Neutrophil (primary cell): ENCODE measurements at regions not wholly inside any gene's neighbourhood (a gene's known extent, or its start where the extent isn't known, plus 50 kb on each side); places are given as distances from the start of the nearest gene placed in this dataset.

ENCODE experiments used
- H3K27ac ChIP-seq: fragments of 200-600 bp; sonication (generic); 2 replicates; pipeline ENCODE4 v1.5.1; 2016; ENCODE audit warnings: mild to moderate bottlenecking, moderate library complexity
- H3K27me3 ChIP-seq: fragments of 200-600 bp; sonication (generic); 2 replicates; pipeline ENCODE4 v1.6.0; 2016; ENCODE audit warnings: mild to moderate bottlenecking
- H3K36me3 ChIP-seq: fragments of 200-600 bp; sonication (generic); 2 replicates; pipeline ENCODE4 v1.5.1; 2017
- H3K4me1 ChIP-seq, 2 experiments: fragments of 200-600 bp in 1 of 2; sonication (generic) in 1 of 2; 1 replicate in 1 of 2; 2 replicates in 1 of 2; pipeline versions ENCODE4 v1.5.1 to v1.6.1; 2013 to 2016; ENCODE audit warnings: low read depth in 1 of 2, low read length in 1 of 2, mild to moderate bottlenecking in 1 of 2, moderate library complexity in 1 of 2; ENCODE audit not compliant: control insufficient read depth in 1 of 2, insufficient read depth in 1 of 2
- H3K4me3 ChIP-seq, 2 experiments: fragments of 200-600 bp in 1 of 2; sonication (generic) in 1 of 2; 1 replicate in 1 of 2; 2 replicates in 1 of 2; pipeline ENCODE4 v1.5.1; 2013 to 2016; ENCODE audit warnings: low read depth in 1 of 2, low read length in 1 of 2, mild to moderate bottlenecking in 1 of 2, moderate library complexity in 1 of 2
- H3K9me3 ChIP-seq: fragments of 200-600 bp; sonication (generic); 2 replicates; pipeline ENCODE4 v1.5.1; 2016
- TF ChIP-seq, protein P1 (sequence below): fragments of 200-600 bp; sonication (generic); IDR thresholded peaks from 2 replicates; pipeline ENCODE4 v1.5.1; 2016; ENCODE audit warnings: antibody characterized with exemption

DNA sequence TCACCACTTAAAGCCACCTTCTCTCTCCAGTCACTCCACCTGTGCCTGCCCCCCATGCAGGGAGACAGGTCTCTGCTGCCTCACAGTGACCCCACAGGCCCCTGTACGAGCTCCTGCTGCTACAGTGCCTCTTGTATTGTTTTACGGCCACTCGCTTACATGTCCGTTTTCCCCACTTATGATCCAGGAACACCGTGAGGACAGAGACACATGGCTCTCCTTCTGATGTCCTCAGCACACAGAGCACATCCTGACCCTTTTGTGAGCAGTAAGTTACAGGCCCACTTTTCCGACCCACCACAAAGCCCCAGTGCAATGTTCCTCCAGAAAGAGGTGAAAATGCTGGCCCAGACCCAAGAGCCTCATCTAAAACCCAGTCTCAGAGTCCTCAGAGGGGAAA lies 84.8 kb upstream of the GNAO1 start:
- H3K4me1 ChIP-seq, result no peaks in the 10 kb centered on the region
- H3K4me3 ChIP-seq, result no peak overlapping the region
- H3K36me3 ChIP-seq, result no peaks in the 10 kb centered on the region
- no peaks in the 10 kb centered on the region for H3K27me3 ChIP-seq
- TF ChIP-seq, protein P1, sequence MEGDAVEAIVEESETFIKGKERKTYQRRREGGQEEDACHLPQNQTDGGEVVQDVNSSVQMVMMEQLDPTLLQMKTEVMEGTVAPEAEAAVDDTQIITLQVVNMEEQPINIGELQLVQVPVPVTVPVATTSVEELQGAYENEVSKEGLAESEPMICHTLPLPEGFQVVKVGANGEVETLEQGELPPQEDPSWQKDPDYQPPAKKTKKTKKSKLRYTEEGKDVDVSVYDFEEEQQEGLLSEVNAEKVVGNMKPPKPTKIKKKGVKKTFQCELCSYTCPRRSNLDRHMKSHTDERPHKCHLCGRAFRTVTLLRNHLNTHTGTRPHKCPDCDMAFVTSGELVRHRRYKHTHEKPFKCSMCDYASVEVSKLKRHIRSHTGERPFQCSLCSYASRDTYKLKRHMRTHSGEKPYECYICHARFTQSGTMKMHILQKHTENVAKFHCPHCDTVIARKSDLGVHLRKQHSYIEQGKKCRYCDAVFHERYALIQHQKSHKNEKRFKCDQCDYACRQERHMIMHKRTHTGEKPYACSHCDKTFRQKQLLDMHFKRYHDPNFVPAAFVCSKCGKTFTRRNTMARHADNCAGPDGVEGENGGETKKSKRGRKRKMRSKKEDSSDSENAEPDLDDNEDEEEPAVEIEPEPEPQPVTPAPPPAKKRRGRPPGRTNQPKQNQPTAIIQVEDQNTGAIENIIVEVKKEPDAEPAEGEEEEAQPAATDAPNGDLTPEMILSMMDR, result no peak
- H3K27ac ChIP-seq, result no peak overlapping the region
- no peaks in the 10 kb centered on the region for H3K9me3 ChIP-seq

DNA sequence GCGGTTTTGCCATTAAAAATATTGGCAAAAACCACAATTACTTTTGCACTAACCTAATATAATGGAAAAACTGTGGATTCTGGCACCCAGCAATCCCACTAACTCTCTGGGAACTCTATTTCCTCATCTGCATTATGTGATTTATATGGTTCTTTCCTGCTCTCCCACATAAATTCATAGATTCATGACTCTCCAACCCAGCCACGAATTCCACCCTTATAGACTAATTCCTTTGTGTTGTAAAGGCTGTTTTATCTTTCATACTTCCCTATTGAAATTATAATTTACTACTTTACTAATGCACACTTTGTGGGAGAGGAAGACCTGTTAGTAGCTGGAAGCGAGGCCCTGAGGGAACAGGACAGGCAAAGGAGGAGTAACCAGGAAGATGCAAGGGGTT lies 88.4 kb upstream of the GNAO1 start:
- Histone ChIP-seq H3K4me3 (no peak overlapping the region), H3K27ac (no peak overlapping the region), H3K9me3 (no peaks in the 10 kb centered on the region), H3K36me3 (no peaks in the 10 kb centered on the region), H3K4me1 (no peaks in the 10 kb centered on the region), H3K27me3 (no peaks in the 10 kb centered on the region)
- TF ChIP-seq, protein P1, result no peak

DNA sequence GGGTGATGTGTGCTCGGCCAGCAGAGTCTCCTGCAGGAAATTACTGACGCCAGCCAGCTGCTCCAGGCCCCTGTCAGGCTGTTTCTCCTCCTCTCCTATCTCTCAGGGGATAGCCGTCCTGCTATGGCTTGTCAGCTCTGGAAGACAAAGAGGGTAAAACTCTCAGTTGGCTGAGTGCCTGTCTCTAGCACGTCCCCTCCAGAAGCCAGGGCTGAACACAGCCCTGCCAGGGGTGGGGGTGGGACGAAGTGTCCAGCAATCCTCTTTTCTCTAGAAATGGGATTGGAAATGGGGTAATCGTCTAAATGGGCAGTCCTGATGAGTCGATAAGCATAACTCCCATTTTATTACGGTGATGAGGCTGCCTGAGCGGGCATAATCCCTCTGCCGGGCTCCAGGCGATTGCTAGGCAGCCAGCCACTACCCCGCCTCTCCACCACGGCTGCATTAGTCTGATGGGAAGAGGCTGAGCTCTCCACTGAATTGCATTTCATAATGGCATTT lies 89.1 kb upstream of the GNAO1 start:
- no peaks in the 10 kb centered on the region for H3K9me3 ChIP-seq
- TF ChIP-seq, protein P1, result no peak
- H3K4me3 ChIP-seq, result no peak overlapping the region
- H3K4me1 ChIP-seq, result no peaks in the 10 kb centered on the region
- H3K27ac ChIP-seq, result no peak overlapping the region
- H3K36me3 ChIP-seq, result no peaks in the 10 kb centered on the region
- H3K27me3 ChIP-seq, result no peaks in the 10 kb centered on the region

DNA sequence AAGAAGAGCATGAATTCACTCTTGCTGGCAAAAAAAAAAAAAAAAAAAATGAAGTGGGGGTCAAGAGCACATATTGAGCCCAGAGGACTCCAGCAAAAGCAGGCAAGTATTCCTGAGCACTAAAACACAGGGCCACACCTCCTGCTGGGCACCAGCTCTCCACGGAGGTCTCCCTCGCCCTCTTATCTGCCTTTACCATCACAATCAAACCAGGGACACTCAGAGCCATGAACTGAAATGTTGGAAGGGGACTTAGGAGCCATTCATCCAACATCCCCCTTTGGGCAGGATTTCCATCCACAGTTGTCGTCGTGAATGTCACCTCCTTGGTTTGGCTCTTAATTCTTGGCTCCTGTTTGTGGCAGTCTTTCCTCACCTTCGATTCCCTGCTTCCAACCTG lies 89.8 kb upstream of the GNAO1 start:
- Histone ChIP-seq H3K27me3 (no peaks in the 10 kb centered on the region), H3K36me3 (no peaks in the 10 kb centered on the region), H3K9me3 (no peaks in the 10 kb centered on the region), H3K4me3 (no peak overlapping the region), H3K4me1 (no peaks in the 10 kb centered on the region), H3K27ac (no peak overlapping the region)
- TF ChIP-seq, protein P1, result no peak

DNA sequence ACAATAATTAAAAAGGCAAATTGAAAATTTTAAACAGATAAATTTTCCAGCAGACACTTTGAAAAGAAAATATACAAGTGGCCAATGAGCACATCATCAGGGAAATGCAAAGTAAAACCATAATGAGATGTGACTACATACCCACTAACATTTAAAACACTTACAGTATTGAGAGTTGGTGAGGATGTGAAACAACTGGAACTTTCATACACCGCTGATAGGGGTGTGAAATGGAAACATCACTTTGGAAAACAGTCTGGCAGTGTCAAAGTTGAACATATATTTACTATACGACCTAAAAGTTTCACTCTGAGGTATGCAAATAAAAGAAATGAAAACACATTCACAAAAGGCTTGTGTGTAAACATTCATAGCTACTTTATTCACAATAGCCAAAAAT lies 94.0 kb upstream of the GNAO1 start:
- Histone ChIP-seq H3K27ac (no peak overlapping the region), H3K36me3 (no peaks in the 10 kb centered on the region), H3K4me3 (no peak overlapping the region), H3K27me3 (no peaks in the 10 kb centered on the region), H3K9me3 (no peaks in the 10 kb centered on the region), H3K4me1 (no peaks in the 10 kb centered on the region)
- TF ChIP-seq, protein P1, result no peak

DNA sequence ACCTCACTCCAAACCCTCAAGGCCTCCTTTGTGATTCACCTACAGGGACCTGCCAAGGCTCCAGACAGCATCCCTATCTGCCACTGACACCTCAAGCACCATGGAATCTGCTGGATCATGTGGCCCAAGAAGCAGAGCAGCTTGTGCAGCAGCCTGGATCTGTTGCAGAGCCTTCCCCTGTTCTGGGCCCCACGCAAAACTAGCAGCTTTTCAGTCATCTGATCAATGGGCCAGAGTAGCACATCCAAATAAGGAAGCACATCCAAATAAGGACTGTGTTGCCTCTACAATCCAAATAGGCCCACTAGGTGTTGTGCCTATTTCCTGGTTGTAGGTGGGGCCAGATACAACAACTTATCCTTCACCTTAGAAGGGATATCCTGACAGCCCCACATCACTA lies 97.1 kb upstream of the GNAO1 start:
- Histone ChIP-seq H3K27ac (no peak overlapping the region), H3K36me3 (no peaks in the 10 kb centered on the region), H3K4me1 (no peaks in the 10 kb centered on the region), H3K27me3 (no peaks in the 10 kb centered on the region), H3K9me3 (no peaks in the 10 kb centered on the region), H3K4me3 (no peak overlapping the region)
- TF ChIP-seq, protein P1, result no peak
